ENCODE measurements at regions not wholly inside any gene's neighbourhood (a gene's known extent, or its start where the extent isn't known, plus 50 kb on each side); places are given as distances from the start of the nearest gene placed in this dataset.

DNA sequence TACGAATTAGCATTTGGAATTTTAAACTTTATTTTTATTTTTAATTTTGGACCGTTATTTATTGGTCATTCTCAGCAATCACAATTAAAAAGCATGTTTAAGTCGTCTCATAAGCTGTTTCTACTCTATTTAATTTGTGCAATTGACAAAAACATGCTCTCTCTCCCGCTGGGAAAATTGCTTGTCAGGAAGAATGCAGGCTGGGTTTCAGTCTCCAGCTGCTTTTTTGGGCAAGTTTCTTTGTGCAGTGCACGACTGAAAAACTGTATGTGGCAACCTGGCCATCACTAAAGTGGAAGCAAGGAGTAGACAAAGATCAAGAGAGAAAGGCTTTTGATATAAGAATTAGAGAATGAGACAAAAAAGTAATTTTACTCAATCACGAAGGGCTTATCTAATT lies 941.5 kb upstream of the MDGA2 start:
- Histone ChIP-seq H3K27ac (ENCODE audit: low read depth in 2 of 2, low read length in 1 of 2) (no peak overlapping the region), H3K79me2 (ENCODE audit: insufficient read depth) (no peaks in the 10 kb centered on the region), H2AFZ (ENCODE audit: low read depth) (no peak overlapping the region), H3K4me1 (ENCODE audit: control insufficient read depth in 1 of 2, insufficient read depth in 2 of 2, low read depth in 1 of 2, low read length in 1 of 2) (no peaks in the 10 kb centered on the region; a peak in 1 of 4 replicates), H3F3A (replicated peaks; ENCODE audit: insufficient read depth) (no peaks in the 10 kb centered on the region), H3K9me3 (no peaks in the 10 kb centered on the region), H3K4me3 (ENCODE audit: low read depth in 2 of 2, low read length in 1 of 2) (no peak overlapping the region), H3K9ac (no peak overlapping the region), H3K36me3 (replicated peaks in 1 of 2; ENCODE audit: control insufficient read depth in 1 of 2, insufficient read depth in 2 of 2, low read length in 1 of 2) (no peaks in the 10 kb centered on the region), H3K4me2 (no peak overlapping the region), H4K20me1 (ENCODE audit: insufficient read depth) (no peaks in the 10 kb centered on the region), H3K27me3 (ENCODE audit: insufficient read depth) (no peaks in the 10 kb centered on the region), H3K9me2 (no peaks in the 10 kb centered on the region)
- WGBS (ENCODE audit: low lambda C conversion rate) = 13% methylated on average over 6 of the region's 6 CpGs
- TF ChIP-seq, protein P1, sequence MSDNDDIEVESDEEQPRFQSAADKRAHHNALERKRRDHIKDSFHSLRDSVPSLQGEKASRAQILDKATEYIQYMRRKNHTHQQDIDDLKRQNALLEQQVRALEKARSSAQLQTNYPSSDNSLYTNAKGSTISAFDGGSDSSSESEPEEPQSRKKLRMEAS (IDR thresholded peaks at IDR 0.05; ENCODE audit: low read depth) = no peak
- no peak for TF ChIP-seq TCF12 (IDR thresholded peaks at IDR 0.05)
- POLR2A ChIA-PET = no interaction called here
- no peak for DNase-seq
- CTCF ChIA-PET = no interaction called here

DNA sequence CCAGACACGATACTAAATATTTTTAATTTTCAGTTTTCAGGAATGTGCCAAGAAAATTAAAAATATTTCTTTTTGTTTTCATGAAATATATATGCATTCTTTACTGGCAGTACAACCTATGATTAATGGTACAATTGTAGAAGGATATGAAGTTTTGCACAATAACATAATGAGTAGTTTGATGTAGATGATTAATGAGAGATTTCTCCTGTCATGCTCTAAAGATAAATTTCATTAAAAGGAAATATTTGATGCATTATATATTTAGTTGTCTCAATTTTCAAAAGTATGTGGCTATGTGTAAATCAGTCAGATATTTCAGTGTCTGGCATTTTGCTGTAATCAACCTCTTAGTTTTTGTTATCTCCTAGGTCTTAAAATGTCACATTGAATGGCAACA lies 940.2 kb upstream of the MDGA2 start:
- Histone ChIP-seq H3K9me3 (no peaks in the 10 kb centered on the region), H3K36me3 (replicated peaks in 1 of 2; ENCODE audit: control insufficient read depth in 1 of 2, insufficient read depth in 2 of 2, low read length in 1 of 2) (no peaks in the 10 kb centered on the region), H3K27me3 (ENCODE audit: insufficient read depth) (no peaks in the 10 kb centered on the region), H3F3A (replicated peaks; ENCODE audit: insufficient read depth) (no peaks in the 10 kb centered on the region), H3K4me3 (ENCODE audit: low read depth in 2 of 2, low read length in 1 of 2) (no peak overlapping the region), H3K79me2 (ENCODE audit: insufficient read depth) (no peaks in the 10 kb centered on the region), H3K4me1 (ENCODE audit: control insufficient read depth in 1 of 2, insufficient read depth in 2 of 2, low read depth in 1 of 2, low read length in 1 of 2) (no peaks in the 10 kb centered on the region; a peak in 1 of 4 replicates), H4K20me1 (ENCODE audit: insufficient read depth) (no peaks in the 10 kb centered on the region), H3K27ac (ENCODE audit: low read depth in 2 of 2, low read length in 1 of 2) (no peak overlapping the region), H3K9ac (no peak overlapping the region), H3K4me2 (no peak overlapping the region), H3K9me2 (no peaks in the 10 kb centered on the region), H2AFZ (ENCODE audit: low read depth) (no peak overlapping the region)
- CTCF ChIA-PET = no interaction called here
- POLR2A ChIA-PET = no interaction called here
- no peak for TF ChIP-seq SIN3A (IDR thresholded peaks at IDR 0.05; ENCODE audit: borderline replicate concordance, low read depth, low read length)
- TF ChIP-seq YY1 (IDR thresholded peaks at IDR 0.05; ENCODE audit: low read depth) = no peak
- TF ChIP-seq GABPA (IDR thresholded peaks at IDR 0.05; ENCODE audit: low read depth) = no peak
- TF ChIP-seq, protein P2, sequence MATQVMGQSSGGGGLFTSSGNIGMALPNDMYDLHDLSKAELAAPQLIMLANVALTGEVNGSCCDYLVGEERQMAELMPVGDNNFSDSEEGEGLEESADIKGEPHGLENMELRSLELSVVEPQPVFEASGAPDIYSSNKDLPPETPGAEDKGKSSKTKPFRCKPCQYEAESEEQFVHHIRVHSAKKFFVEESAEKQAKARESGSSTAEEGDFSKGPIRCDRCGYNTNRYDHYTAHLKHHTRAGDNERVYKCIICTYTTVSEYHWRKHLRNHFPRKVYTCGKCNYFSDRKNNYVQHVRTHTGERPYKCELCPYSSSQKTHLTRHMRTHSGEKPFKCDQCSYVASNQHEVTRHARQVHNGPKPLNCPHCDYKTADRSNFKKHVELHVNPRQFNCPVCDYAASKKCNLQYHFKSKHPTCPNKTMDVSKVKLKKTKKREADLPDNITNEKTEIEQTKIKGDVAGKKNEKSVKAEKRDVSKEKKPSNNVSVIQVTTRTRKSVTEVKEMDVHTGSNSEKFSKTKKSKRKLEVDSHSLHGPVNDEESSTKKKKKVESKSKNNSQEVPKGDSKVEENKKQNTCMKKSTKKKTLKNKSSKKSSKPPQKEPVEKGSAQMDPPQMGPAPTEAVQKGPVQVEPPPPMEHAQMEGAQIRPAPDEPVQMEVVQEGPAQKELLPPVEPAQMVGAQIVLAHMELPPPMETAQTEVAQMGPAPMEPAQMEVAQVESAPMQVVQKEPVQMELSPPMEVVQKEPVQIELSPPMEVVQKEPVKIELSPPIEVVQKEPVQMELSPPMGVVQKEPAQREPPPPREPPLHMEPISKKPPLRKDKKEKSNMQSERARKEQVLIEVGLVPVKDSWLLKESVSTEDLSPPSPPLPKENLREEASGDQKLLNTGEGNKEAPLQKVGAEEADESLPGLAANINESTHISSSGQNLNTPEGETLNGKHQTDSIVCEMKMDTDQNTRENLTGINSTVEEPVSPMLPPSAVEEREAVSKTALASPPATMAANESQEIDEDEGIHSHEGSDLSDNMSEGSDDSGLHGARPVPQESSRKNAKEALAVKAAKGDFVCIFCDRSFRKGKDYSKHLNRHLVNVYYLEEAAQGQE (IDR thresholded peaks at IDR 0.05; ENCODE audit: low read depth, low read length) = no peak
- TF ChIP-seq, protein P3, sequence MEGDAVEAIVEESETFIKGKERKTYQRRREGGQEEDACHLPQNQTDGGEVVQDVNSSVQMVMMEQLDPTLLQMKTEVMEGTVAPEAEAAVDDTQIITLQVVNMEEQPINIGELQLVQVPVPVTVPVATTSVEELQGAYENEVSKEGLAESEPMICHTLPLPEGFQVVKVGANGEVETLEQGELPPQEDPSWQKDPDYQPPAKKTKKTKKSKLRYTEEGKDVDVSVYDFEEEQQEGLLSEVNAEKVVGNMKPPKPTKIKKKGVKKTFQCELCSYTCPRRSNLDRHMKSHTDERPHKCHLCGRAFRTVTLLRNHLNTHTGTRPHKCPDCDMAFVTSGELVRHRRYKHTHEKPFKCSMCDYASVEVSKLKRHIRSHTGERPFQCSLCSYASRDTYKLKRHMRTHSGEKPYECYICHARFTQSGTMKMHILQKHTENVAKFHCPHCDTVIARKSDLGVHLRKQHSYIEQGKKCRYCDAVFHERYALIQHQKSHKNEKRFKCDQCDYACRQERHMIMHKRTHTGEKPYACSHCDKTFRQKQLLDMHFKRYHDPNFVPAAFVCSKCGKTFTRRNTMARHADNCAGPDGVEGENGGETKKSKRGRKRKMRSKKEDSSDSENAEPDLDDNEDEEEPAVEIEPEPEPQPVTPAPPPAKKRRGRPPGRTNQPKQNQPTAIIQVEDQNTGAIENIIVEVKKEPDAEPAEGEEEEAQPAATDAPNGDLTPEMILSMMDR (IDR thresholded peaks at IDR 0.05) = no peak
- no peak for TF ChIP-seq JUND (IDR thresholded peaks at IDR 0.05)
- TF ChIP-seq TAF1 (IDR thresholded peaks at IDR 0.05; ENCODE audit: borderline replicate concordance, low read depth, low read length) = no peak
- TF ChIP-seq RAD21 (IDR thresholded peaks at IDR 0.05; ENCODE audit: low read length) = no peak
- TF ChIP-seq, protein P1 (IDR thresholded peaks at IDR 0.05; ENCODE audit: low read depth) = no peak
- TF ChIP-seq TCF12 (IDR thresholded peaks at IDR 0.05) = no peak
- no peak for TF ChIP-seq FOSL2 (IDR thresholded peaks at IDR 0.05; ENCODE audit: borderline replicate concordance, low read depth)
- TF ChIP-seq, protein P4, sequence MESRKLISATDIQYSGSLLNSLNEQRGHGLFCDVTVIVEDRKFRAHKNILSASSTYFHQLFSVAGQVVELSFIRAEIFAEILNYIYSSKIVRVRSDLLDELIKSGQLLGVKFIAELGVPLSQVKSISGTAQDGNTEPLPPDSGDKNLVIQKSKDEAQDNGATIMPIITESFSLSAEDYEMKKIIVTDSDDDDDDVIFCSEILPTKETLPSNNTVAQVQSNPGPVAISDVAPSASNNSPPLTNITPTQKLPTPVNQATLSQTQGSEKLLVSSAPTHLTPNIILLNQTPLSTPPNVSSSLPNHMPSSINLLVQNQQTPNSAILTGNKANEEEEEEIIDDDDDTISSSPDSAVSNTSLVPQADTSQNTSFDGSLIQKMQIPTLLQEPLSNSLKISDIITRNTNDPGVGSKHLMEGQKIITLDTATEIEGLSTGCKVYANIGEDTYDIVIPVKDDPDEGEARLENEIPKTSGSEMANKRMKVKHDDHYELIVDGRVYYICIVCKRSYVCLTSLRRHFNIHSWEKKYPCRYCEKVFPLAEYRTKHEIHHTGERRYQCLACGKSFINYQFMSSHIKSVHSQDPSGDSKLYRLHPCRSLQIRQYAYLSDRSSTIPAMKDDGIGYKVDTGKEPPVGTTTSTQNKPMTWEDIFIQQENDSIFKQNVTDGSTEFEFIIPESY (IDR thresholded peaks at IDR 0.05; ENCODE audit: borderline replicate concordance, low read depth) = no peak
- TF ChIP-seq, protein P5, sequence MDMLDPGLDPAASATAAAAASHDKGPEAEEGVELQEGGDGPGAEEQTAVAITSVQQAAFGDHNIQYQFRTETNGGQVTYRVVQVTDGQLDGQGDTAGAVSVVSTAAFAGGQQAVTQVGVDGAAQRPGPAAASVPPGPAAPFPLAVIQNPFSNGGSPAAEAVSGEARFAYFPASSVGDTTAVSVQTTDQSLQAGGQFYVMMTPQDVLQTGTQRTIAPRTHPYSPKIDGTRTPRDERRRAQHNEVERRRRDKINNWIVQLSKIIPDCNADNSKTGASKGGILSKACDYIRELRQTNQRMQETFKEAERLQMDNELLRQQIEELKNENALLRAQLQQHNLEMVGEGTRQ (IDR thresholded peaks at IDR 0.05; ENCODE audit: borderline replicate concordance, low read depth, low read length) = no peak
- TF ChIP-seq MXI1 (IDR thresholded peaks at IDR 0.05; ENCODE audit: low read depth, low read length) = no peak
- TF ChIP-seq FOXM1 (IDR thresholded peaks at IDR 0.05; ENCODE audit: low read depth) = no peak
- TF ChIP-seq NRF1 (IDR thresholded peaks at IDR 0.05; ENCODE audit: low read depth, low read length) = no peak
- TF ChIP-seq, protein P6, sequence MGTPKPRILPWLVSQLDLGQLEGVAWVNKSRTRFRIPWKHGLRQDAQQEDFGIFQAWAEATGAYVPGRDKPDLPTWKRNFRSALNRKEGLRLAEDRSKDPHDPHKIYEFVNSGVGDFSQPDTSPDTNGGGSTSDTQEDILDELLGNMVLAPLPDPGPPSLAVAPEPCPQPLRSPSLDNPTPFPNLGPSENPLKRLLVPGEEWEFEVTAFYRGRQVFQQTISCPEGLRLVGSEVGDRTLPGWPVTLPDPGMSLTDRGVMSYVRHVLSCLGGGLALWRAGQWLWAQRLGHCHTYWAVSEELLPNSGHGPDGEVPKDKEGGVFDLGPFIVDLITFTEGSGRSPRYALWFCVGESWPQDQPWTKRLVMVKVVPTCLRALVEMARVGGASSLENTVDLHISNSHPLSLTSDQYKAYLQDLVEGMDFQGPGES (IDR thresholded peaks at IDR 0.05; ENCODE audit: low read depth, low read length) = no peak
- no peak for TF ChIP-seq MEF2A (IDR thresholded peaks at IDR 0.05; ENCODE audit: borderline replicate concordance, low read depth)
- 65% methylated on average over 1 of the region's 1 CpG for WGBS (ENCODE audit: low lambda C conversion rate)
- no peak for DNase-seq

All from SK-N-SH (cell line).